Adrenal gland (tissue), 9 donors: ENCODE measurements at regions not wholly inside any gene's neighbourhood (a gene's known extent, or its start where the extent isn't known, plus 50 kb on each side); places are given as distances from the start of the nearest gene placed in this dataset.

Experiments
- DNase-seq, 7 donors: peaks; one replicate each; pipeline ENCODE4 v3.0.0-alpha.2; 2019 to 2020
- H3K27ac ChIP-seq, 5 donors: fragments of 200-600 bp; sonication (generic) in 4 of 5; 1 replicate in 3 of 5; 2 replicates in 2 of 5; pipeline versions ENCODE4 v1.5.1 to v1.8.0; 2016 to 2020; ENCODE audit warnings: mild to moderate bottlenecking in 1 of 5
- H3K27me3 ChIP-seq: fragments of 200-600 bp; 2 replicates; pipeline ENCODE4 v1.8.0; 2021
- H3K36me3 ChIP-seq, 2 donors: fragments of 200-600 bp; replicated peaks in 1 of 2; 1 replicate in 1 of 2; 2 replicates in 1 of 2; pipeline versions ENCODE4 v1.5.1 to v1.8.0; 2018 to 2022
- H3K4me1 ChIP-seq, 2 donors: fragments of 200-600 bp; replicated peaks in 1 of 2; 1 replicate in 1 of 2; 2 replicates in 1 of 2; pipeline versions ENCODE4 v1.5.1 to v1.8.0; 2018 to 2021
- H3K4me3 ChIP-seq, 4 donors: fragments of 200-600 bp; sonication (generic) in 3 of 4; one replicate each; pipeline ENCODE4 v1.5.1; 2016 to 2018
- H3K9me3 ChIP-seq, 3 donors: fragments of 200-600 bp; sonication (generic) in 1 of 3; replicated peaks in 1 of 3; 1 replicate in 2 of 3; 2 replicates in 1 of 3; pipeline versions ENCODE4 v1.5.1 to v1.8.0; 2016 to 2021
- CTCF ChIP-seq, 6 experiments: fragments of 450-650 bp in 4 of 6; fragments of 200-600 bp in 2 of 6; sonication (generic) in 1 of 6; IDR thresholded peaks; 1 replicate in 5 of 6; 2 replicates in 1 of 6; pipeline versions ENCODE4 v1.5.1 to v1.8.0; 2016 to 2021; ENCODE audit warnings: antibody characterized with exemption in 6 of 6, mild to moderate bottlenecking in 2 of 6, moderate library complexity in 1 of 6
- POLR2A ChIP-seq, 2 donors: fragments of 450-650 bp; IDR thresholded peaks; one replicate each; pipeline ENCODE4 v1.6.1; 2017; ENCODE audit warnings: antibody characterized with exemption in 2 of 2, mild to moderate bottlenecking in 2 of 2, moderate library complexity in 1 of 2
- WGBS, 4 donors: extraction: QIAGEN DNeasy Blood & Tissue Kit in 2 of 4; methylation state at CpG; one replicate each; pipeline versions ENCODE4 v1.1.5 to v1.1.7; 2013 to 2017; 5-methylcytosine and 5-hydroxymethylcytosine counted together
- intact Hi-C, 2 donors: fragments of 100-400 bp; cut with DNase I; formaldehyde crosslinking; loops; one replicate each; pipeline versions ENCODE4 v1.14.1 to v1.15.0; 2022 to 2023
- donor health status: healthy with polysubstance abuse.
- donor health status: Bipolar disorder and iron deficiency.
- donor health status: DM: yes; HTN: yes; CAD: no.
- donor health status: DM: no; HTN: no; CAD: no.
- donor health status: DM: no; HTN: no; CAD: no.

- intact Hi-C loops, result no loop called here
- Histone ChIP-seq H3K36me3 (no peaks in the 10 kb centered on the region), H3K27me3 (no peaks in the 10 kb centered on the region), H3K4me3 (no peak overlapping the region), H3K4me1 (no peaks in the 10 kb centered on the region), H3K9me3 (no peaks in the 10 kb centered on the region), H3K27ac (no peak overlapping the region)
- DNase-seq, result no peak
- TF ChIP-seq CTCF (IDR thresholded peaks at IDR 0.05), result no peak
- TF ChIP-seq POLR2A (IDR thresholded peaks at IDR 0.05), result no peak
- 18 to 53% (median 45%) methylated on average over 1 of the region's 1 CpG for WGBS, 4 donors
Observed at GRCh38 chr12:95395696-95396095, 78.3 kb upstream of the METAP2 start.

GRCh38 chr12:95396849-95397468 lies 77.0 kb upstream of the METAP2 start:
- no peak overlapping the region for H3K27ac ChIP-seq
- TF ChIP-seq CTCF (IDR thresholded peaks at IDR 0.05), result no peak
- no peak for TF ChIP-seq POLR2A (IDR thresholded peaks at IDR 0.05)
- intact Hi-C loops, result no loop called here

GRCh38 chr12:95397571-95397970 lies 76.4 kb upstream of the METAP2 start:
- Histone ChIP-seq H3K27me3 (no peaks in the 10 kb centered on the region), H3K36me3 (no peaks in the 10 kb centered on the region), H3K9me3 (no peaks in the 10 kb centered on the region), H3K4me1 (no peaks in the 10 kb centered on the region), H3K27ac (no peak overlapping the region), H3K4me3 (no peak overlapping the region)
- TF ChIP-seq POLR2A (IDR thresholded peaks at IDR 0.05), result no peak
- TF ChIP-seq CTCF (IDR thresholded peaks at IDR 0.05), result no peak
- WGBS, 4 donors, result 68 to 73% (median 71%) methylated on average over 5 of the region's 5 CpGs
- no peak for DNase-seq
- intact Hi-C loops, result no loop called here

More at GRCh38 chr12:95396849-95397468, 77.0 kb upstream of the METAP2 start:
- H3K9me3 ChIP-seq, result no peaks in the 10 kb centered on the region
- no peaks in the 10 kb centered on the region for H3K4me1 ChIP-seq
- H3K27me3 ChIP-seq, result no peaks in the 10 kb centered on the region
- no peak for DNase-seq
- H3K4me3 ChIP-seq, result no peak overlapping the region
- 47 to 62% (median 51%) methylated on average over 4 of the region's 4 CpGs for WGBS, 4 donors
- H3K36me3 ChIP-seq, result no peaks in the 10 kb centered on the region

- Histone ChIP-seq H3K36me3 (no peaks in the 10 kb centered on the region), H3K27me3 (no peaks in the 10 kb centered on the region), H3K27ac (no peak overlapping the region), H3K4me3 (no peak overlapping the region), H3K4me1 (no peaks in the 10 kb centered on the region), H3K9me3 (no peaks in the 10 kb centered on the region)
- intact Hi-C loops, result no loop called here
- DNase-seq, result no peak
- WGBS, 4 donors, result 50 to 69% (median 68%) methylated on average over 3 to 4 of the region's 4 CpGs
- TF ChIP-seq POLR2A (IDR thresholded peaks at IDR 0.05), result no peak
Observed at GRCh38 chr12:95402096-95402495, 71.9 kb upstream of the METAP2 start.

- Histone ChIP-seq H3K27me3 (no peaks in the 10 kb centered on the region), H3K4me1 (peaks cover 14 to 16% of the 10 kb centered on the region in 2 donors), H3K9me3 (no peaks in the 10 kb centered on the region), H3K4me3 (no peak overlapping the region), H3K27ac (no peak overlapping the region), H3K36me3 (no peaks in the 10 kb centered on the region)
- TF ChIP-seq CTCF (IDR thresholded peaks at IDR 0.05), result no peak
- TF ChIP-seq POLR2A (IDR thresholded peaks at IDR 0.05), result no peak
- intact Hi-C loops, result no loop called here
- 83 to 93% (median 88%) methylated on average over 8 of the region's 8 CpGs for WGBS, 4 donors
- no peak for DNase-seq
Observed at GRCh38 chr12:95408201-95408600, 65.8 kb upstream of the METAP2 start.
